ENCODE measurements at regions not wholly inside any gene's neighbourhood (a gene's known extent, or its start where the extent isn't known, plus 50 kb on each side); places are given as distances from the start of the nearest gene placed in this dataset.

GRCh38 chr20:51111290-51111689, 88.4 kb upstream of the KCNG1 start:
- no peak for DNase-seq (ENCODE audit: low read depth in 4 of 4, low spot score in 3 of 4)

GRCh38 chr20:51108638-51109363, 85.9 kb upstream of the KCNG1 start:
- no peak for DNase-seq (ENCODE audit: low read depth in 4 of 4, low spot score in 3 of 4)

- no peak for DNase-seq (ENCODE audit: low read depth in 4 of 4, low spot score in 3 of 4)
Measured at GRCh38 chr20:51106011-51106410, 83.1 kb upstream of the KCNG1 start.

GRCh38 chr20:51104960-51105920, 82.3 kb upstream of the KCNG1 start:
- DNase-seq (ENCODE audit: low read depth in 4 of 4, low spot score in 3 of 4) = no peak

DNA sequence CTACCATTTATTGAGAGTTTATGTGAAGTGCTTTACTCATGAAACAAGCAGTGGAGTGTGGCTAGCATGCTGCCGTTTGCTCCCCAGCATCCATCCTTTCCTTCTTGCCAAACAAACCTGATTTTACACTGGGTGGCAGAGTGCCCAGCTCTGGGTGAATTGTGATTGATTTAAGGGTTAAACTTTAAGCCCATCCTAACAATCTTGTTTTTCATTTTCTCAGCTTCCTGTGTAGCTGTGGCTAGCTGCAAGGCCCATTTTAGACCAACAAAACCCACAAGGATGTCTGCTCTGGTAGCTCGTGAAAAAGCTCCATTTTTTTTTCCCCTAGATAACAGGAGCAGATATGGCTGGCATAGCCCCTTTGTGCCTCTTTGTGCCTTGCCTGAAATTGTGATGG, 77.7 kb upstream of the KCNG1 start:
- DNase-seq (ENCODE audit: low read depth in 4 of 4, low spot score in 3 of 4) = no peak

DNA sequence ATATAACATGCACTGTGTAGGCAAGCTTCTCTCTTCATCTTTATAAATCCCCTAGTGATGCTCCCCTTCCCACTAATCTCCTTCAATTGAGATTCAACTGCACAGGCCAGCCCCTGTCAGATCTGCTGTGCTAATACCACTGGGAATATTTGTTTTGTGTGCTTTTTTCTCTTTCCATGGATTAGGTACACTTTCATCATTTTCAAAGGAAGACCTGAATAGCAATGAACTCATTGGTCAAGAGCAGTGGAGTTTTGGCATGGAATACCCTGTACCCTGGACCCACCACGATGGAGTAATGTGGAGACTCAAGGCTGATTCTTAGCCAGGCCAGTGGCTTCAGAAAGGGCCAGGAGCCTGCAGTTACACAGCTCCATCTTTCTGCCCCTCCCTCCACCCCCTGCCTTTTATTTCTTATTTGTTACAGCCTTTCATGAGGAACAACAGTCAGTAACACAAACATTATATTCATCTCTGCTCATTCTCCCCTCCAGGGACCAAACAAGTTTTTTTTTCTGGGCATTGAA, 75.4 kb upstream of the KCNG1 start:
- no peak for DNase-seq (ENCODE audit: low read depth in 4 of 4, low spot score in 3 of 4)

GRCh38 chr20:51097351-51098120, 74.6 kb upstream of the KCNG1 start:
- no peak for DNase-seq (ENCODE audit: low read depth in 4 of 4, low spot score in 3 of 4)

DNA sequence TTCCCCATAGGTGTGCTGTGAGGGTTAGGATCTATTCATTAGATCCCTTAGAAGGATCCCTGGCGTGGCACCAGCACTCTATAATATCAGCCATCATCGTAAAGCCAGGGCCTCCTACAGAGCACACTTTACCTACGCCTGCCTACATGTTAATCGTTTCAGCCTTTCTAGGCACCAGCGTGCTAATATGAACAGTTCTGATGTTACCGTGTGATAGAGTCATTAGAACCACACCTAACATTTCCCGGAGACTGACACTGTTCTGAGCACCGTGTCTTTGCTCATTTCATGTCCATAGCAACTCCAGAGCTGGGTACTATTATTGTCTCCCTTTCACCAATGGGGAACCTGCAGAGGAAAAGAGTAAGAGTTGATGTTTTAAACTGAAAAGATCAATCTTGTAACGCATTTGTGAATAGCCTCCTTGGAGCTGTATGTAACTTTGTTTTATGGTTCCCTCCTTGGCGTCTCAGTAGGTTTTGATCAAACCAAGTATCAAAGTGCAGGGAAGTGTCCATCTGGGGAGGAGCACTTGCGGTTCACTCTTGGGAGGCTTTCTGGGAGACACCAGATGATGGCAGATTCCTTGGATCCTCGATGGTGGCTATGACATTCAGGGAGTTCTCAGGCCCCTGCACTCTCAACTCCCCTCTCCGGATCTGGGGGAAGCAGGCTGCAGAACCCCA, 73.8 kb upstream of the KCNG1 start:
- DNase-seq (ENCODE audit: low read depth in 4 of 4, low spot score in 3 of 4) = no peak

GRCh38 chr20:51095633-51096521, 73.0 kb upstream of the KCNG1 start:
- DNase-seq (ENCODE audit: low read depth in 4 of 4, low spot score in 3 of 4) = no peak

DNA sequence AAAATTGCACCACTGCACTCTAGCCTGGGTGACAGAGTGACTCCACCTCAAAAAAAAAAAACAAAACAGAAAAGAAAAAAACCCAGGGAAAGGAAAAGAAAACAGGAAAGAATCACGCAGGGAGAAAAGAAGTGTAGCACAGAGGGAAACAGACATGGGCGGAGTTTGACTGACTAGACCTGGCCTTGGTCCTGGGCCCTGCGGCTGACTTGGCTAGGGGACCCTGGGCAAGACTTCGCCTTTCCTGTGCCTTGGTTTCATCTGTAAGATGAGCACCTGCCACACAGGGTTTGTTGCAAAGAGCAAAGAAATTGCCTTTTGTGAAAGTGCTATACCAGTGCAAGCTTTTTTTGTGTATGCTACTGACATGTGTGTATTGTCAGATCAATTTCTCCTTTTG, 71.3 kb upstream of the KCNG1 start:
- DNase-seq (ENCODE audit: low read depth in 4 of 4, low spot score in 3 of 4) = no peak

DNA sequence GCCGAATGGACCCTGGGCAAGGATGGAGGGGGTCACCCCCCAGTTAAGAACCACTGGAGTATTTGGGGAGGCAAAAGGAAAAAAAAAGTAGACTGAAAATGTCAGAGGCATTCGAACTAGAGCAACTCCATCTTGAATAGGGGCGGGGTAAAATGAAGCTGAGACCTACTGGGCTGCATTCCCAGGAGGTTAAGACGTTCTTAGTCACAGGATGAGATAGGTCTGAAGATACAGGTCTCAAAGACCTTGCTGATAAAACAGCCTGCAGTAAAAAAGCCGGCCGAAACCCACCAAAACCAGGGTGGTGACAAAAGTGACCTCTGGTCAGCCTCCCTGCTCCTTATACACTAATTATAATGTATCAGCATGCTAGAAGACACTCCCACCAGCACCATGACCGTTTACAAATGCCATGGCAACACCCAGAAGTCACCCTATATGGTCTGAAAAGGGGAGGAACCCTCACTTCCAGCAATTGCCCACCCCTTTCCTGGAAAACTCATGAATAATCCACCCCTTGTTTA, 70.4 kb upstream of the KCNG1 start:
- DNase-seq (ENCODE audit: low read depth in 4 of 4, low spot score in 3 of 4) = no peak

DNA sequence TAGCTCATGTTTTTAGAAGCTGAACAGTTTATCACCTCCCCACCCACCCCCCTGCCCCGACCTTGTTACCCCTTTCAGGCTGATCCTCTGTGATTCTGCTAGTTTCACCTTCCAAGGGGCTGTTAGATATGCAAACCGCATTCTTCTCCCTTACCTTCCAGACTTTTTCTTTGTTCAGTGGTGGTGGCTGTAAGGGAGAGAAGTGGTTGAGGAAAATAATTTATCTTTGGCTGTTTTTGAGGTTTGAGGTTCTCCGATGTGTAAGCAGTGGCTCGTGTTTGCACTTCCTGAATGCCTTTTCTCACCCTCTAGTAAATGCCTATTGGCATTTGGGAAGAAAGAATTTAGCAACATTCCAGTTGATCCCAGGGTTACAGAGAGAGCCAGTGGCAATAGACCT, 69.4 kb upstream of the KCNG1 start:
- DNase-seq (ENCODE audit: low read depth in 4 of 4, low spot score in 3 of 4) = no peak

DNA sequence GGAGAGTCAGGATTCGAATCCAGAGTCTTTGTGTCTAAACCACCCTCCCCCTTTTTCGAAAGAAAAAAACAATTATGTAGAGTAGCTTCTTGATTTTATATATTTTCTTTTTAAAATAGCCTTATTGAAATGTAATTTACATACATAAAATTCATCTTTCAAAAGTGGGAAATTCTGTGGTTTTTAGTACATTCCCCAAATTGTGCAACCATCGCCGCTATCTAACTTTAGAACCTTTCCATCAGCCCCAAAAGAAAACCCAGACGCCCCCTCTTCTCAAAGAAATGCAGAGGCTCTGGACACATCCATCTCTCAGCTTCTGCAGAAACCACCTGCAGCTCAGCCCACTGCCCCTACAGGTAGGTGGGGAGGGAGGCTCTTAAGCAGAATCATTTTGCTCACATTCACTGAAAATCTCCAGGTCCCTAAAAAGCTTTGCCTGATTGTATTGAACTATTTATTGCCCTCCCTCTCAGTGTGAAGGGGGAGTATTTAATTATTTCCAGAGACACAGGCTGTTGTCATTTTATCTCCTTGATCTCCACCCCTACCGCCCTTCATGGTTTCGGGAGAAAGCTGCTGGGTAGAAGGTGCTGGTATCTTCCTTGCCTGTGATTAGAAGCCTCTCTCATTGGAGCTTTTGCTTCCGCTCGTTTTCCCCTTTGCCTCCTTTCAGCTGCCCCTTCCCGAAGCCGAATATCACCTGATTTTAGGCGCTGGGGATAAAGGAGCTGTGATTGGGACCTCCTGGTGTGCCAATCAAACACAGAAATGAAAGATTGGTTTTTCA, 68.7 kb upstream of the KCNG1 start:
- no peak for DNase-seq (ENCODE audit: low read depth in 4 of 4, low spot score in 3 of 4)

DNA sequence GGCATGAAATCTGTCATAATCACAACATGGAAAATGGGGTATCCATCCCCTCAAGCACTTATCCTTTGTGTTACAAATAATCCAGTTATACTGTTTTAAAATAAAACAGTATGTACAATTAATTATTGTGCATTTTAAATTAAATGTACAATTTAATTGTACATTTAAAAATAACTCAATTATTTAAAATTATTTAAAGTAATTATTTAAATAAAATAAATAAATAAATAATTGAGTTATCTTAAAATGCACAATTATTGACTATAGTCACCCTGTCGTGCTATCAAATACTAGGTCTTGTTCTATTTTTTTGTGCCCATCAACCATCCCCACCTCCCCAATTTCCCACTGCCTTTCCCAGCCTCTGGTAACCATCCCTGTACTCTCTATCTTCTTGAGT, 66.9 kb upstream of the KCNG1 start:
- DNase-seq (ENCODE audit: low read depth in 4 of 4, low spot score in 3 of 4) = no peak

- no peak for DNase-seq (ENCODE audit: low read depth in 4 of 4, low spot score in 3 of 4)
Measured at GRCh38 chr20:51089272-51089781, 66.4 kb upstream of the KCNG1 start.

DNA sequence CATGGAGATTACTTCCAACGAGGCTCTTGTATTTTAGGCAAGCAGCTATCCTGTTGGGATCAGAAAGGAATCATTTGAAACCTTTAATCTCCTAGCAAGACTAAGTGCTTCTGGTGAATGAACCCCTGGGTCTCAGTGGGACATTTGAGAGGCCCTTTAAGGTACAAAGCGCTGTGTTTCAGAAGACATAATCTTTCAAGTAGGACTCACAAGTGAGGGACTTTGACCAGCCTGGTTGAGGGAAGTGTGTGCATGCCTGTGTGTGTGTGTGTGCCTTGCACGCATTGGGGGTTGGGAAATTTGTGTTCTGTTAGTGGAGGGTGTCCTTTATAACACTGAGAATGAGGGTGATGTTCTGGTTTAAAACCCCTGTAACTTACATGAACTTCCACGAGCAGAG, 64.4 kb upstream of the KCNG1 start:
- DNase-seq (ENCODE audit: low read depth in 4 of 4, low spot score in 3 of 4) = no peak

GRCh38 chr20:51085769-51086168, 62.9 kb upstream of the KCNG1 start:
- DNase-seq (ENCODE audit: low read depth in 4 of 4, low spot score in 3 of 4) = no peak
